SU-DHL-6 (cell line): ENCODE measurements at regions not wholly inside any gene's neighbourhood (a gene's known extent, or its start where the extent isn't known, plus 50 kb on each side); places are given as distances from the start of the nearest gene placed in this dataset.

Experiments used
- EZH2phosphoT487 ChIP-seq: fragments of 200-600 bp; sonication (generic), shearing (Covaris generic); conservative IDR thresholded peaks from 2 replicates; pipeline ENCODE4 v1.6.1; 2018; ENCODE audit warnings: mild to moderate bottlenecking, antibody characterized with exemption, low read length, moderate library complexity, mixed read lengths
- TF ChIP-seq, protein P1 (sequence below): fragments of 200-600 bp; sonication (generic); IDR thresholded peaks from one replicate; pipeline ENCODE4 v1.5.1; 2017; ENCODE audit warnings: antibody characterized with exemption, mild to moderate bottlenecking, low read length, moderate library complexity; ENCODE audit not compliant: insufficient read depth, poor library complexity, severe bottlenecking

DNA sequence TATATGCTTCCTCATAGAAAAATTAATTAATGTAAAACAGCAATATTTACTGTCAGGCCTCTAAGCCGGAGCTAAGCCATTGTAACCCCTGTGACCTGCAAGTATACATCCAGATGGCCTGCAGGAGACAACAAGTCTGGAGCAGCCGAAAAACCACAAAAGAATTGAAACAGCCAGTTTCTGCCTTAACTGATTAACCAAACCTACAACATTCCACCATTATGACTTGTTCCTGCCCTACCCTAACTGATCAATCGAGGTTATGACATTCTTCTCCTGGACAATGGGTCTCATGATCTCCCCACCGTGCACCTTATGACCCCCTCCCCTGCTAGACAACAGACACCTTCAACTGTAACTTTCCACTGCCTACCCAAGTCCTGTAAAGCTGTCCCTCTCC lies 205.8 kb upstream of the DUSP10 start:
- TF ChIP-seq, protein P1, sequence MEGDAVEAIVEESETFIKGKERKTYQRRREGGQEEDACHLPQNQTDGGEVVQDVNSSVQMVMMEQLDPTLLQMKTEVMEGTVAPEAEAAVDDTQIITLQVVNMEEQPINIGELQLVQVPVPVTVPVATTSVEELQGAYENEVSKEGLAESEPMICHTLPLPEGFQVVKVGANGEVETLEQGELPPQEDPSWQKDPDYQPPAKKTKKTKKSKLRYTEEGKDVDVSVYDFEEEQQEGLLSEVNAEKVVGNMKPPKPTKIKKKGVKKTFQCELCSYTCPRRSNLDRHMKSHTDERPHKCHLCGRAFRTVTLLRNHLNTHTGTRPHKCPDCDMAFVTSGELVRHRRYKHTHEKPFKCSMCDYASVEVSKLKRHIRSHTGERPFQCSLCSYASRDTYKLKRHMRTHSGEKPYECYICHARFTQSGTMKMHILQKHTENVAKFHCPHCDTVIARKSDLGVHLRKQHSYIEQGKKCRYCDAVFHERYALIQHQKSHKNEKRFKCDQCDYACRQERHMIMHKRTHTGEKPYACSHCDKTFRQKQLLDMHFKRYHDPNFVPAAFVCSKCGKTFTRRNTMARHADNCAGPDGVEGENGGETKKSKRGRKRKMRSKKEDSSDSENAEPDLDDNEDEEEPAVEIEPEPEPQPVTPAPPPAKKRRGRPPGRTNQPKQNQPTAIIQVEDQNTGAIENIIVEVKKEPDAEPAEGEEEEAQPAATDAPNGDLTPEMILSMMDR = no peak
- TF ChIP-seq EZH2phosphoT487 = no peak
